HAP-1 (cell line): ENCODE measurements at regions not wholly inside any gene's neighbourhood (a gene's known extent, or its start where the extent isn't known, plus 50 kb on each side); places are given as distances from the start of the nearest gene placed in this dataset.

Source experiments
- DNase-seq, 2 experiments: peaks; one replicate each; pipeline ENCODE4 v3.0.0-alpha.2; 2016 to 2020; ENCODE audit warnings: low spot score in 2 of 2
- H3K27me3 ChIP-seq: fragments of 250-450 bp; sonication (Bioruptor Pico); 2 replicates; pipeline ENCODE4 v1.5.1; 2020; ENCODE audit warnings: low read depth, mild to moderate bottlenecking, moderate library complexity
- H3K36me3 ChIP-seq: fragments of 250-450 bp; sonication (Bioruptor Pico); replicated peaks from 2 replicates; pipeline ENCODE4 v1.5.1; 2020; ENCODE audit warnings: mild to moderate bottlenecking
- H3K4me1 ChIP-seq: fragments of 250-450 bp; sonication (Bioruptor Pico); 2 replicates; pipeline ENCODE4 v1.5.1; 2020; ENCODE audit warnings: mild to moderate bottlenecking
- H3K4me3 ChIP-seq: fragments of 250-450 bp; sonication (Bioruptor Pico); 2 replicates; pipeline ENCODE4 v1.5.1; 2020; ENCODE audit warnings: mild to moderate bottlenecking, moderate library complexity
- H3K9me3 ChIP-seq: fragments of 250-450 bp; sonication (Bioruptor Pico); 2 replicates; pipeline ENCODE4 v1.5.1; 2020; ENCODE audit warnings: mild to moderate bottlenecking, moderate library complexity
- in situ Hi-C: fragments of 300-500 bp; cut with MboI; formaldehyde crosslinking; loops from 3 replicates; pipeline ENCODE4 v1.14.3; 2020; ENCODE audit warnings: low sequenced_read_pairs, inconsistent platforms, mixed read lengths

DNA sequence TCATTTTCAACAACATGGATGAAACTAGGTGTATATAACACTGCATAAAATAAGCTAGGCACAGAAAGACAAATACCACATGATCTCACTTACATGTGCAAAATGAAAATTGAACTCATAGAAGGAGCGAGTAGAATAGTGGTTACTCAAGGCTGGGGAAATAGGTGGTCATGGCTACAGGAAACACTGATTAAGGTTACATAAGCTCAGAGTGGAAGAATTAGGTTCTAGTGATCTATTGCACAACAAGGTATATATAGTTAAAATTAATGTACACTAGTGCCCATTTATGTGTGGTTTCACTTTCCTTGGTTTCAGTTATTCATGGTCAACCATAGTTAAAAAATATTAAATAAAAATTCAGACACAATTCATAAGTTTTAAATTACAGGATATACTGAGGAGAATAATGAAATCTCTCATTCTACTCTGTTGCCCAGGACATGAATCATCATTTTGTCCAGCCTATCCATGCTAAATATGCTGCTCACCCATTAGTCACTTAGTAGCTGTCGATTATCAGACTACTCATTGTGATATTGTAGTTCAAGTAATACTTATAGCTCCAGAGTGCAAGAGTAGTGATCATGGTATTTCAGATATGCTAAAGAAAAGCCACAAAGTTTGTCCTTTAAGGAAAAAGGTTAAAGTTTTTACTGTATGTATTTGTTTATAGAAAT, 1530.9 kb upstream of the LRRTM1 start:
- H3K36me3 ChIP-seq = no peaks in the 10 kb centered on the region
- 0 out of 2 replicates have a peak, but pooled peaks cover 6% of the 10 kb centered on the region for H3K9me3 ChIP-seq
- H3K4me3 ChIP-seq = no peak overlapping the region
- in situ Hi-C loops = no loop called here
- DNase-seq = no peak
- no peaks in the 10 kb centered on the region for H3K27me3 ChIP-seq
- no peaks in the 10 kb centered on the region for H3K4me1 ChIP-seq

DNA sequence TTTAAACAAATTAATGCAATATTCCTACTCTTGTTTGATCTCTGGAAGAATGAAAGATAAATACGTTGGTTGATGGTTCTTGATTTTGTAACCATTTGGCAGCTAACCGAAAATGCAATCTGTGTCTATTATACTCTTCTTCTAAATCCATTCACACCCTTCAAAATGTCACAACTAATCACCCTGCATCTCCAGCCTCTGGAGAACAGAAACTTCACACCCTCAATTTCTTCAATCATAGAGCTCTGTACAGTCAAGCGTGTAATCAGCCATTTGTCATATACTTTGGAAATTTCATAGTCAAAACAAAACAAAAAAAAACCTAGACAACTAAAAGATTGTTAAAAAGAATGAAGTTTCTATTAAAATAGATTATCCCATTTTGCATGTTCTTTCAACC, 1482.3 kb upstream of the LRRTM1 start:
- H3K27me3 ChIP-seq = no peaks in the 10 kb centered on the region
- peaks cover 5% of the 10 kb centered on the region; the same call in 1 of the 2 replicates for H3K4me1 ChIP-seq
- no peaks in the 10 kb centered on the region for H3K9me3 ChIP-seq
- H3K4me3 ChIP-seq = no peak overlapping the region
- in situ Hi-C loops = no loop called here
- no peak for DNase-seq
- no peaks in the 10 kb centered on the region for H3K36me3 ChIP-seq

DNA sequence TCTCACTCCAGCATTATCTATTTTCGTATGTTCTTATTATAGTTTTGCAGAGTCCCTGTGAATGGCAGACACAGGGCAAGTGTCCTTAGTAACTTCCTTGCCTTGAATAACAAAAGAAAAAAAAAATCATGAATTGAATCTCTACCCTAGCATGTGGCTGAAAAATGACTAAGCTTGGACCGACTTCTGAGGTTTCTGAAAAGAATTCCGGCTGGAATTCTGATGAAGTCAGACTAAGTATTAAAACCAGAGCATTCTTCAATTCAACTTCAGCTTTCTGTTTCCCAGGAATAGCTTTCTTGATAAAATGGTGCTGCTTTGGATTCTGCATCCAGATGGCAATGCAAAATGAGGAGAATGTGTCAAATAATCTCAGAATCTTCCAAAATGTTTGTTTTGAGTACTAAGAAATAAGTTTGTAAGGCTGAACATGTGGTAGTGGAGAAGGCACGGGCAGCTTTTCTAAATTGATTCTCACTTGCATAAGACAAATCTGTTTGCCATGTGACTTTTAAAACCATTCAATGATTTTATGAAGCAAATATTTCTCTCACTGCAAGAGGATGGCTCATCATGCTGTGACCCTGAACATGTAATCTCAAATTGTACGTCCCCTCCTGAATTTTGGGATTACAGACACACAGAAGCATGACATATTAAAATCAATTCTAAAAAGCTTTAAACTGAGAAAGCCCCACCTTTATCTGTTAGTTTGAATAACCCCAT, 1462.8 kb upstream of the LRRTM1 start:
- peaks cover 6% of the 10 kb centered on the region; the same call in 1 of the 2 replicates for H3K4me1 ChIP-seq
- no peaks in the 10 kb centered on the region for H3K9me3 ChIP-seq
- no peak overlapping the region for H3K4me3 ChIP-seq
- no peaks in the 10 kb centered on the region for H3K36me3 ChIP-seq
- no peaks in the 10 kb centered on the region for H3K27me3 ChIP-seq
- DNase-seq = peak in 1 of 2 experiments; percentile 30
- in situ Hi-C loops = no loop called here

DNA sequence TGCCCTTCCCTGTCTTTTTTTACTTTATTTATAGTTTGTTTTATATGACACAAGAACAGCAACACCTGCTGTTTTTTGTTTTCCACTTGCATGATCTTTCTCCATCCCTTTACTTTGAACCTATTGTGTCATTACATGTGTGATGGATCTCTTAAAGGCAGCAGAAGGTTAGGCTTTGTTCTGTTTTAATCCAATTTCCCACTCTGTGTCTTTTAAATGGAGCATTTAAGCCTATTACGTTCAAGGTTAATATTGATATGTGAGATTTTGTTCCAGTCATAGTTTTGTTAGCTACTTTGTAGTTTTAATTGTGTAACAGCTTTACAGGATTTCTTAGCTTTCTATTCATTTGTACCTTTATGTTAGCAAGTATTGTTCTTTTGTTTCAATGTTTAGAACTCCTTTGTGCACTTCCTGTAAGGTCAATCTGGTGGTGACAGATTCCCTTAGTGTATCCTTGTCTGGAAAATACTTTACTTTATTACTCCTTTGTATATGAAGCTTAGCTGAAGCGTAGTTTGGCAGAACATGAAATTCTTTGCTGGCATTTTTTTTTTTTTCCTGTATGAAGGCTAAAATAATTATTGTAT, 1443.0 kb upstream of the LRRTM1 start:
- H3K9me3 ChIP-seq = peaks cover 2% of the 10 kb centered on the region; the same call in 1 of the 2 replicates
- no peak overlapping the region for H3K4me3 ChIP-seq
- peaks cover 3% of the 10 kb centered on the region for H3K4me1 ChIP-seq
- peak; percentile 14 to 99 for DNase-seq
- in situ Hi-C loops = no loop called here
- no peaks in the 10 kb centered on the region for H3K36me3 ChIP-seq
- no peaks in the 10 kb centered on the region; the same call in 1 of the 2 replicates for H3K27me3 ChIP-seq

DNA sequence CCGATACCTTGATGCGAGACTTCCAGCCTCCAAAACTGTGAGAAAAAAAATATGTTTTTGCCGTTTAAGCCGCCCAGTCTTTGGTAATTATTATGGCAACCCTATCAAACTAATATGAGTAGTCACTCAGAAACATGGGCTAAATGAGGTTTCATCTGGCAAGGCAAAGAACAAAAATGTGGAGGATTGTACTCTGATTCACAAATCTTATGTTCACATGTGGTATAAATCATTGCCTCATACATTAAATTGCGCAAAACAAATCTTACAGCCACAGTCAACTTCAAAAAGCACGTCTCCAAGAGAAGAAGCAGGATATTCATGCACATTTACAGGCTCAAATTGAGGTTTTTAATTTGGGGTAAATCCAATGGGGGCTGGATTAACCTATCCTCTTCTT, 1435.4 kb upstream of the LRRTM1 start:
- Histone ChIP-seq H3K27me3 (no peaks in the 10 kb centered on the region), H3K4me1 (no peaks in the 10 kb centered on the region), H3K4me3 (no peak overlapping the region), H3K36me3 (no peaks in the 10 kb centered on the region), H3K9me3 (no peaks in the 10 kb centered on the region)
- no peak for DNase-seq
- in situ Hi-C loops = no loop called here

DNA sequence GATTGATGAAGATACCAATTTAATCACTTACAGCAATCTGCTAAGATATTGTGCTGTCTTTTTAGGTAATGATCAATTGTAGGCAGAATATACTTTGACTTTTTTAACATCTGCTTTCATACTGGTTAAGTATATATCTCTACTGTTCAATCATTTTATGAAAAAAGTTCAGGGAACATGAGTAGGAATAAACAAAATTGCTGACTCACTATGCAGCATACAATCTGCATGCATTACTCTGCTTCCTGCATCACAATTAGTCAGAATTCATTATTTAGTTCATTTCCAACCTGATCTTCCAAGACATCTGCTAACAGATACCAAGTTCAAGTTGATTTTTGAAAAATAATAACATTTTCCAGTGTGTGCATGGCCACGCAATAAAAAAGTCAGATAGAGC, 1430.4 kb upstream of the LRRTM1 start:
- H3K4me1 ChIP-seq = no peaks in the 10 kb centered on the region; the same call in 1 of the 2 replicates
- no peak for DNase-seq
- H3K4me3 ChIP-seq = no peak overlapping the region
- no peaks in the 10 kb centered on the region for H3K9me3 ChIP-seq
- in situ Hi-C loops = no loop called here
- H3K36me3 ChIP-seq = no peaks in the 10 kb centered on the region
- H3K27me3 ChIP-seq = no peaks in the 10 kb centered on the region

DNA sequence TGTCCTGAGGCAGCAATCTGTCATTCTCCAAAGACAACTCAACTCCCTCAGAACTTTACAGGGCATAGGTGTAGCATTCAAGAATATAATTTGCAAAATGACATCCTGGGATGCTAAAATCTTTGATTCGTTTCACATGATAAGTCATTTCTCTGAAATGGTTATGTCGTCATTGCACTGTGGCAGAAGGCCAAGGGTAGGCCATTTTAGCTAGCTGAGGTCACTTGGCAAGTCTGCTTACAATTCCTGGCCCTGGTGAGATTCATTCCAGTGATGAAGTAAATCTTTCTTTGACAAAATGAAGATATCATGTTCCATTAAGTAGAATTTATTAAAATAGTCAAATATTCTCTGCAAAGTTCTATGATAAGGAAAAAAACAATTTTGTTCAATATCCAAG, 1410.3 kb upstream of the LRRTM1 start:
- H3K4me1 ChIP-seq = no peaks in the 10 kb centered on the region
- no peaks in the 10 kb centered on the region for H3K36me3 ChIP-seq
- H3K4me3 ChIP-seq = no peak overlapping the region
- H3K9me3 ChIP-seq = no peaks in the 10 kb centered on the region
- in situ Hi-C loops = no loop called here
- H3K27me3 ChIP-seq = no peaks in the 10 kb centered on the region
- no peak for DNase-seq

DNA sequence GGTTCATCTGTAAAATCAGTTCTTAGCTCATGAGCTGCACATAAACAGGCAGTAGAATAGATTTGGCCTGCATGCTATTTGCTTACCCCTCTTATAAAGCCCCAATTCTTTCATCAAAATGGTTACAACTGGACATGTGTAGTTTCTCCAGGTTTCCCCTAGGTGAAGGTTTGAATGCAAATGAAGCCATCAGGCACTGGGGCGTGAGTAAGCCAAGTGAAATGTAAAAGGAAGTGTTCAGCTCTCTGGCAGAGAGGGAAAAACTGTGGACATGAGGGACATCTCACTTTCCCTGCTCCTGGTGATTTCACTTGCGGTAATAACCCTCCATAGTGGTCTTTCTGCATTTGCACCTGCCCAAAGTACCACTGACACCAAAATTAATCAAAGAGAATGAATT, 1402.3 kb upstream of the LRRTM1 start:
- H3K27me3 ChIP-seq = no peaks in the 10 kb centered on the region
- no peak for DNase-seq
- H3K9me3 ChIP-seq = no peaks in the 10 kb centered on the region
- no peaks in the 10 kb centered on the region for H3K4me1 ChIP-seq
- no peaks in the 10 kb centered on the region for H3K36me3 ChIP-seq
- in situ Hi-C loops = no loop called here
- H3K4me3 ChIP-seq = no peak overlapping the region

DNA sequence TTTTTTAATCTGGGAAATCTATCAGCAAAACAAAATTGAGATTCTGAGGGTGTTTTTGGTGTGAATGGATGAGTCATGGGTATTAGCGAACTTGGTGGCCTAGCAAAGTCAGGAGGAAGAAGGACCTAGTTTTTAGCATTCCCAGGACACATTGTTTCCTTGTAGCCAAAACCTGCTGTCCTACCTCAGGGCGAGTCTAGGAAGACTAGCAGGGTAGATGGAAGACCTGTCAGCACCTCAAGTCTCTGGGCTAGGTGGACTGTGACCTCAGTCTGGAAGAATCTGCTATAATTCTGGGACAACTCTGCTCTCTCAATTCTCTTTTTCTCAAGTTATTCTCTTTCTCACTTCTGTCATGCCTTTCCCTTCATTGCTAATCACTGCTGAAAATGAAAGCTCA, 1399.3 kb upstream of the LRRTM1 start:
- in situ Hi-C loops = no loop called here
- no peak overlapping the region for H3K4me3 ChIP-seq
- no peaks in the 10 kb centered on the region for H3K27me3 ChIP-seq
- no peaks in the 10 kb centered on the region for H3K9me3 ChIP-seq
- no peaks in the 10 kb centered on the region for H3K36me3 ChIP-seq
- no peaks in the 10 kb centered on the region for H3K4me1 ChIP-seq
- DNase-seq = no peak

DNA sequence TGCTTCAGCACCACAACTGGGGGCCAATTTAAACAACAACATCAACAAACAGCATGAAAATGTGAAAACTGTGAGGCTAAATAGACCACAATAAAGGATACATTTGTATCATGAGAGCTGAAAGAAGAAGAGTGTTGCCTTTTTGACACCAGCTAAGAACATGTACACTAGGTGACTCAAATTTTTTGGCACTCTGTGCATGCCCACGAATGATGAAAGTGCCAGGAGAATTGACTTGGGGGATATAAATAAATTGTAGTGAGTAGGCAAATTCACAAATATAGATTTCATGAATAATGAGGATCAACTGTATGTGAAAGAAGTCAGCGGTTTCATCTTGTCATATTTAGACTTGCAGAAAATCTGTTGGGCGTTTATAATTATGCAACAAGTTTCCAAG, 1388.0 kb upstream of the LRRTM1 start:
- Histone ChIP-seq H3K27me3 (no peaks in the 10 kb centered on the region), H3K36me3 (no peaks in the 10 kb centered on the region)
- in situ Hi-C loops = no loop called here

DNA sequence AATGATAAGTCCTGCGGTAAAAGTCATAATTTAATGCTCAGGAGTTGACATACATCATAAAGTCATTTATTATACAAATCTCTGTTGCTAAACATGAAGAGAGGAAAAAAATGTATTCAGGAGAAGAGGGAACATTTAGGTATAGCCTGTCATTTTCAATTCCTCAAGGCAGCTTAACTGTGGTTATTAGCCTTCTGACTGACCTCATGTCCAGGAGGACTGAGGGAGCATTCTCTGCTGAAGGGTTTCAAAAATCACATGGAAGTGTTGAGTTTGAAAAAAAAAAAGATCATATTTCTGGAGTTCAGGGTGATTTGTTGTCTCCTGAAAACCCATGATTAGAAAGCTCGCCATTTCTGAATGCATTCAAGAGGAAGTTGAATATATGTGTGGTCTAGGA, 1371.1 kb upstream of the LRRTM1 start:
- Histone ChIP-seq H3K4me1 (no peaks in the 10 kb centered on the region), H3K36me3 (no peaks in the 10 kb centered on the region), H3K9me3 (no peaks in the 10 kb centered on the region), H3K4me3 (no peak overlapping the region), H3K27me3 (no peaks in the 10 kb centered on the region)
- in situ Hi-C loops = no loop called here
- DNase-seq = no peak

More for the DNA sequence above, 1388.0 kb upstream of the LRRTM1 start:
- Histone ChIP-seq H3K4me1 (no peaks in the 10 kb centered on the region), H3K9me3 (no peaks in the 10 kb centered on the region), H3K4me3 (no peak overlapping the region)
- DNase-seq = no peak

DNA sequence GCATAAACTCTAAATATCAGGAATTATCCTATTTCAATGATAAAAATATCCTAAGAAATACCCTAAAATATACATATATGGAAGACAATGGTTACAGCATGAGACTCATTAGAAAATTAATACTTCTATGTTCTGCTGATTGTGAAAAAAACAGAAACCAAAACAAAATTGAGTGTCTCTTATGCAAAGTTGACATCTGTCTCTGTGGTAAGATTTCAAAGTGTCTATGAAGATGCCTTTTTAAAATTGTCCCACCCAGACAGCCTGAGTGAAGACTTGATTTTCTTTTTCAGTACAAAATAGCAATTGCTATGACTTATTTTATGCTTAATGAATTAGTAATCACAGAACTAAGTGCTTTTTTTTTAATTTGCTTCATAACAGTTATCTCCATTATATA, 1368.4 kb upstream of the LRRTM1 start:
- Histone ChIP-seq H3K4me1 (no peaks in the 10 kb centered on the region), H3K36me3 (no peaks in the 10 kb centered on the region), H3K4me3 (no peak overlapping the region), H3K27me3 (no peaks in the 10 kb centered on the region), H3K9me3 (no peaks in the 10 kb centered on the region)
- in situ Hi-C loops = no loop called here
- DNase-seq = no peak

DNA sequence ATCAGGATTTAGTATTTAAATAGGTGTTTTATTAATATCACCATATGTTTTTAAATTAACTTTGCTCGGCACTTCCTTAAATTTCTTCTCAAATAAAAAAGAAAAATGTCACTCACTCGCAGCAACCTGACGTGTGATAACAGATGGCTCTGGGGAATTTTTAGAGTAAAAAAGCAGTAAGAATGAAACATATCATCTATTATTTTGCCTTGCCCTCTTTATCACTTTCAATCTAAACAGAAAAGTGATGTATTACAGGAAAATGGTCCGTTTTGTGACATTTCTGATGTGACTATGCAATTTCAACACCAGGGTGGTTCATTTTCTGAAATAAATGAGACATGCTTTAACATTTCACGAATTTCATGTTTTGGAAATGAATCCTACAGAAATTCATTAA, 1368.0 kb upstream of the LRRTM1 start:
- in situ Hi-C loops = no loop called here
- Histone ChIP-seq H3K36me3 (no peaks in the 10 kb centered on the region), H3K9me3 (no peaks in the 10 kb centered on the region), H3K27me3 (no peaks in the 10 kb centered on the region), H3K4me1 (no peaks in the 10 kb centered on the region), H3K4me3 (no peak overlapping the region)
- DNase-seq = no peak

DNA sequence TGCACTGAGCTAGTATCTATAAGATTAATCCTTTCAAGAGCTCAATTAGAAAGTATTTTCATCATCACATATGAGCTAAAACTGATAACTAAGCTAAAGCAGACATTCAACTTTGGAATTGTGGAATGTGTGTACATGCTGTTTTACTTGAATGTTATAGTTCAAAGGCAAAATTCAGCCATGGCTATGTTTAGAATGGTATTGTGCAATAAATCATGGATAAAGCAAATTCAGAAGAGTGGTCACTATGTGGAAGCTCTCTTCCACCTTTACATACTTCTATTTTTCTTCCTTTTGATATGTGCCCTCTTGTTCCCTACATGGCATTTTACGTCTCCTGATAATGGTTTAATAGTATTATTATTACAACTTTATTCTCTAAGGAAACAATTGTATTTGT, 1366.3 kb upstream of the LRRTM1 start:
- in situ Hi-C loops = no loop called here
- H3K4me3 ChIP-seq = no peak overlapping the region
- no peaks in the 10 kb centered on the region for H3K9me3 ChIP-seq
- no peaks in the 10 kb centered on the region for H3K4me1 ChIP-seq
- H3K36me3 ChIP-seq = no peaks in the 10 kb centered on the region
- no peak for DNase-seq
- no peaks in the 10 kb centered on the region for H3K27me3 ChIP-seq
